HS-5 (cell line): ENCODE measurements at regions not wholly inside any gene's neighbourhood (a gene's known extent, or its start where the extent isn't known, plus 50 kb on each side); places are given as distances from the start of the nearest gene placed in this dataset.

Experiments
- DNase-seq: peaks from one replicate; pipeline ENCODE4 v3.0.0-alpha.2; 2012; ENCODE audit warnings: low read depth

DNA sequence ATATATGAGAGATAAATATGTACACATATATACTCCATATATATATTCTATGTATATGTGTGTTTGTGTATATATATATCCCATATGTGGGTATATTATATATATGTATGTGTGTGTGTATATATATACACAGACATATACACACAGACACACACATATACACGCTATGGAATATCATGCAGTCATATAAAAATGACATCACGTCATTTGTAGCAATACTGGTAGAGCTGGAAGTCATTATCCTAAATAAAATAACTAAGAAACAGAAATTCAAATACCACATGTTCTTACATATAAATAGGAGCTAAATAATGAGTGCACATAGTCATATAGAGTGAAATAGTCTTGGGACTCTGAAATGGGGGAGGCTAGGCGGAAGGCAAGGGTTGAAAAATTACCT lies 1000.2 kb downstream of the LRFN5 start:
- no peak for DNase-seq

DNA sequence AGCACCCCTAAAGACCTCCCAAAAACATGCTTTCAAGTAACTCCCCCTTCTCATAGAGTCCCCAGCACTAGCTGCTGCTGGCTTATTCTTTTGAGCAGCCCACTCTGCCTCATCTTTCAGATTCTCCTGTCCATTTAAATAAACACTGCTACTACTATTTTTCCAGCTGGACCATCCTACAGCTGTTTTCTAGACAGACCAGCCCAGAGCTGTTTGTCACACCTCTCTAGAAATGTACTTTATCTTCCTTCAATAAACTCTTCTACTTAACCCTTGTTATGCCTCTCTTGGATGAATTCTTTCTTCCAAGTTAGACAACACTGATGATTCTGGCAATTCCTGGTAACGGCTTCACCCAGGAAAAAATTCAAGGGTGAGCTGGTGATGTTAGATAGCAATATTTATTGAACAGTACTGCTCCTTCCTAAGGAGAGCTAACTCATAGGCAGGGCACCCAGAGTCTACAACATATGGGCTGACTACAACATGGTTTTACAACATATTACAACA lies 995.7 kb downstream of the LRFN5 start:
- DNase-seq, result no peak

DNA sequence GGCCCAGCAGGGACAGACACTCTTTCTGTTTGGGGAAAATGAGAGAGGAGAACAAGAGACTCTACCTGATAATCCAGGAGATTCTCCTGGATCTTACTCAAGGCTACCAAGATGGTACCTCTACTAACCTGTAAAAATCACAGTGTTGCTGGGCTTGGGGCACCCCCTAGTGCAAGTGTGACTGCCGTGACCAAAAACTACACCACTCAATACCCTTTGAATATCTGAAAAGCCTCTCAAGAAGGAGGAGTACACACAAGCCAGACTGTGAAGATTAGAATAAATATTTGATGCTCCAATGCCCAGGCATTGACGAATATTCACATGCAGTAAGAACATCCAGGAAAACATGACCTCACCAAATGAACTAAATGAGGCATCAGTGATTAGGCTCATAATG lies 965.4 kb downstream of the LRFN5 start:
- no peak for DNase-seq

DNA sequence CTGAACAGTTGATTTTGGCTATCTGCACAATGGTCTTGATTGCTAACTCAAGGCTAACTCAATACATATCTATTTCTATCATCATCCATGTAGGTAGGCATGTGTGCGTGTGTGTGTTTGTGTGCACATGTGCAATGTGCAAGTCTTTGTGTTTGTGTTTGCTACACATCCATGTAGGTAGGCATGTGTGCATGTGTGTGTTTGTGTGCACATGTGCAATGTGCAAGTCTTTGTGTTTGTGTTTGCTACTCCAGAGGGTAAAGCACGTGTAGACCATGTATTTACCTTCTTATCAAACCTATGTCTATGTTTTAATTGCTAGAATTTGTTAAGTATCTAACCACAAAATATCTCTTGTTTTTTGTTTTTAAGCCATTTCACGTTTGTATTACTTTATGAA lies 962.6 kb downstream of the LRFN5 start:
- DNase-seq, result no peak

DNA sequence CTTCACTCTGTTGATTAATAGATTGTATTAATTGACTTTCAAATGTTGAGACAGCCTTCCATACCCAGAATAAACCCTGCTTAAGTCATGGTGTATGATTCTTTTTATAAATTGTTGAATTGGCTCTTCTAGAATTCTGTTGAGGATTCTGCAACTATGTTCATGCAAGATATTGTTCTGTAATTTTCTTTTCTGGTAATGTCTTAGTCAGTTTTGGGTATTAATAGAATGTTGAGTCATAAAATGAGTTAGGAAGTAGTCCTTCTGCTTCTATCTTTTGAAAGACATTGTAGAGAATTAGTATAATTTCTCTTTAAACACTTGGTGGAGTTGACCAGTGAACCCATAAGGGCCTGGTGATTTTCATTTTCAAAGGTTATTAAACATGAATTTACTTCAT lies 958.9 kb downstream of the LRFN5 start:
- DNase-seq, result no peak

DNA sequence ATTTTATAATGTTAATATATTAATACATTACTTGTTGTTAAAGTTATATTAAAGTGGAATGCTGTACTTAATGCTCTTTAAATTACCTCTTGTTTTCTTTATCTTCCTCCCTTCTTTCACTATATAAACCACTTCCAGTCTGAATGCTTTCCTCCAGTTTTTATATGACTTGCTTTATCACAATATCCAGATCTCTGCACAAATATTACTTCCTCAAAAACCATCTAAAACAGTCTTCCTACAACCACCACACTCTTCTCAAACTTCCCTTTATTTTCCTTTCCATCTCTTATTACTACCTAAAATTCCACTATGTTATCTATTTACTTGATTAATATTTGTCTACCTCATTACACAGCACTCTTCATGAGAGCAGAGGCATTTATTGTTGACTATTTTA lies 956.6 kb downstream of the LRFN5 start:
- DNase-seq, result no peak

DNA sequence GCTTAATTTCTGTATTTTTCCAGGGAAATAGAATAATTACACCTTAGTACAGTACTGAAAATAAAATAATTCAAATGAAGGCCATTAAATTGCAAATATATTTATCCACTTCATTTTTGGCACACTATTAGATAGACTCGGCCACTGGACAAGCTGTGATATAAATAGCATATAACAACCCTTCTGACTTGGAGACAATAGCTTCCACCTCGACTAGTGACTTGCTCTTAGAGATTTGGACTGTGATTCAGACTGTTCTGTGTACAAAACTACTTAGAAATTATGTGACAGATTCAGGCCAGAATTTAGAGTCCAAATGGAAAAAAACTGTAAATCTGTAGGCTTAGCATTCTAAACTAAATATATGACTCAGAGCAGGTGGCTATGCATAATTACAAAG lies 949.9 kb downstream of the LRFN5 start:
- no peak for DNase-seq

DNA sequence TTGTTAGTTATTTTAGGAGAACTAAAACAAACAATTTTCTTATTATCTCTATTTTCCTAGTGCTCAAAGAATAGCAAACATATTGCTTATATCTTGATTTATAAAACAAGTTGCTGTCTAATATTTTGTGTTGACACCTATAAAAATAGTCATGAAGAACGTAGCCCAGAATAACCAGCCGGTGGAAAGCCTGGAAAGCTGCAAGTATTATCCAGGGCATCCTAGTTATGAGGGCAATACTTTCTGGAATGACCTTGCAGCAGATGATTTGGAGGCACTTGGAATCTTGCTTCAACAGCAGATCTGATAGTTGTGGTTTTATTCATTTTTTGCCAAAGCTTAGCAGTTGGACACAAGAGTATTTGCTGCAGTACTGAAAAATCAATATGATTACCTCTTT lies 948.7 kb downstream of the LRFN5 start:
- DNase-seq, result no peak

DNA sequence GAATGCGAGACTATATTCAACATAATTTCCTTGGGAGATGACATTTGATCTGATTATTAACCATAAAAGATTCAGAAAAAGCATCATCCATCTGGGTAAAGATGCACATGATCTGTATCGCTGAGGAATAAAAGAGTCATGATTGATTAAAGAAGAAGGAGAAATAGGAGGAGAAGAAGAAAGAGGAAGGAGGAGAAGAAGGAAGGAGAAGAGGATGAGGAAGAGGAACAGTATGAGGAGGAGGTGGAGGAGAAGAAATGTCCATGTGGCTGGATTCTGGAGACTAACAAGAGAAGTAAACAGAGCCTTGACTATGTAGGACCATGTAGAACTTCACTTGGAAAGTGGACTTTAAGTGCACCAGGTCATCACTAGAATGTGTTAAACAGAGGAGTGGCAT lies 947.4 kb downstream of the LRFN5 start:
- no peak for DNase-seq

DNA sequence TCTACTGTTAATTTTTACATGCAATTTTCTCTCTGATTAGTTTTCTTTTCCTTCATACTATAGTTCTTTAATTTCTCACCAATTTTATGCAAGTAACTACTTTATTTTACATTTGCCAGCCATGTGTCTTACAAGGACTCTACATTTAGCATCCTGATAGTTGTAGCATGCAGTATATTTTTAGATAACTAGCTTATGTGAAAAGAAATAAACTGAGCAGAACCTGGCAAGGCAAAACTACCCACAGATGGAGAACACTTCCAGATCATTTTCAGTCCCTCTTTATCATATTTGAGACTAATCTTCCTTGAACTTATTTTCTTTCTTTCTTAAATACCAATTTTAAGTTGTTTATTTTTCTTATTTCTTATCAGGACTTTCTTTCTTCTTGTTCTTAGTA lies 943.6 kb downstream of the LRFN5 start:
- DNase-seq, result no peak

DNA sequence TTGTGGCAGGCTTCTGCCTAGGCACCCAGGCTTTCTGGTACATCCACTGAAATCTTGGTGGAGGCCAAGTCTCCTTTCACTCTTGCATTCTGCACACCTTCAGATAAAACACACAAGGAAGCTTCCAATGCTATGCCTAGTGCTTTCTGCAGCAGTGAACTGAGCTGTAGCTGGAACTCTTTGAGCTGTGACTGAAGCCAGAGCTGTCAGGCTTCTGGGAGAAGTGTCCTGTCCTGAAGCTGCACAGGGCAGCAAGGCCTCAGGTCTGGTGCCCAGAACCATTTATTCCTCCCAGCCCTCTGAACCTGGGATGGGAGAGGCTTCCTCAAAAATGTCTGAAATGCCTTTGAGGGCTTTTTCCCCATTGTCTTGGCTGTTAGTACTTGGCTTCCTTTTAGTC lies 941.7 kb downstream of the LRFN5 start:
- DNase-seq, result no peak

DNA sequence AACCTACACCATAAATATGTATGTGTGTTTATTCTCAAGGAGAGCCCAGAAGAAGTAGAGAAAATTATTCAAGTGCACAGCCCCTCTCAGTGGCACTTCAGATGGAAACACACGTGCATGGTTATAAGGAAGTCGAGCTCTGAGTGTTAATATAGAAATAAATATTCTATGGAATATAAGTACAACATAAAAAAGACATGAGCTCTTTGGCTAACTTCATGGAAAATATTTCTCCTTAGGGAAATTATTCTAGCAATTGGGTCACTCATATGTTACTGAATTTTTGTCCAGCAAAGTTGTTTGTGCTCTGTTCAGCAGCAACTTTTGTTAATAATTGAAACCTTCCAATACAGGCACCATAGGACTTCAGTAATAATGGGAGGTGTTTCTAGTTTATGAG lies 939.0 kb downstream of the LRFN5 start:
- no peak for DNase-seq

DNA sequence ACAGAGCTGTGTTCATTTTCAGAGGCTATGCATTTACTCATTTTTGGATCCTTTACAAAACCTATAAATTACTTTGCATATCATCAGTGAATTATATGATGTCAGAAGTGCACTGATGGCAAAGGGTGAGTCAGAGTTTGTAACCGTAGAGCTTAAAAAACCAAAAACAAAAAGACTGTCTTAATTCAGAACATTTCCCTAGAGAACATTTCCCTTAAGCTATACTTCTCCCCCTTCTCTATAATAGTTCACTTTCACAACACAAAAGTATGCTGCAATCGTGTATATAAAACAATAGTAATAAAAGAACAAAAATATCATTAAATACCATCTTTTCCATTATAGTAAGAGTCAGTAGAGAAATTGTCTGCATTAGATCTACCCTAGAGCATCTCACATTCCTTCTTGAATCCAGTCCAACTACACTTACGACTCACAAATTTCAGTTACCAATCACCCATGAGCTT lies 934.9 kb downstream of the LRFN5 start:
- peak; percentile 69 for DNase-seq

DNA sequence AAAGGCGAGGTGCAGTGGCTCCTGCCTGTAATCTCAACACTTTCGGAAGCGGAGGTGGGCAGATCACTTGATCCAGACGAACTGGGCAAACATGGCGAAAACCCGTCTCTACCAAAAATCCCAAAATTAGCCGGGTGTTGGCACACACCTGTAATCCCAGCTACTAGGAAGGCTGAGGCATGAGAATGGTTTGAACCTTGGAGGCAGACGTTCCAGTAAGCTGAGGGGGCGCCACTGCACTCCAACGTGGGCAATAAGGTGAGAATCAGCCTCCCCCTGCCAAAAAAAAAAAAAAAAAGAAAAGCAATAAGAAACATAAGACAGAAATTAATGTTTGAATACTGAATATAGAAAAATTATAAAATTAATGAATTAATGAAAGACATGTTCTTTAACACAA lies 928.7 kb downstream of the LRFN5 start:
- no peak for DNase-seq

DNA sequence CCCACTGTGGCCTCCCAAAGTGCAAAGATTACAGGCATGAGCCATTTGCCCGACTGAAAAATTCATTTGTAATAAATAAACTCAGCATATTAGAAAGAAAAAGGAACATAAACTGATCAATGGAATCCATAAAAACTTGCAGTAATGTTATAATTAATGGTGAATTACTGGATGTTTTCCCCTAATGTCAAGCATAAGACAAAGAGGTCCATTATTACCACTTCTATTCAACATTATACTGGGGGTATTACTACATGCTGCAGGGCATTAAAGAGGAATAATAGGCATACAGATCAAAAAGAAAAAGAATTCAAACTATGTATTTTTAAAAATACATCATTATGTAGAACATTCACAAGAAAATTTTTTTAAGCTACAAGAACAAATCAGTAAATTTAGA lies 926.8 kb downstream of the LRFN5 start:
- no peak for DNase-seq

DNA sequence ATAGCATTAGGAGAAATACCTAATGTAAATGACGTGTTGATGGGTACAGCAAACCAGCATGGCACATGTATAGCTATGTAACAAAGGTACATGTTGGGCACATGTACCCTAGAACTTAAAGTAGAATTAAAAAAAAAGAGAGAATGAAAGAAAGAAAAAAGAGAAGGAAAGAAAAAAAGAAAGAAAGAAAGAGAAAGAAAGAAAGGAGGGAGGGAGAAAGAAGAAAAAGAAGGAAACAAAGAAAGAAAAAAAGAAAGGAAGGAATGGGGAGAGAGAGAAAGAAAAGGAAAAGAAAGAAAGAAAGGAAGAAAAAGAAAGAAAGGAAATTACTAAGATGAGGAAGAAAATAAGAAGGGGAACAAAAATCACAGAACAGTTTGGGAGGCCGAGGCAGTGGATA lies 925.5 kb downstream of the LRFN5 start:
- no peak for DNase-seq

DNA sequence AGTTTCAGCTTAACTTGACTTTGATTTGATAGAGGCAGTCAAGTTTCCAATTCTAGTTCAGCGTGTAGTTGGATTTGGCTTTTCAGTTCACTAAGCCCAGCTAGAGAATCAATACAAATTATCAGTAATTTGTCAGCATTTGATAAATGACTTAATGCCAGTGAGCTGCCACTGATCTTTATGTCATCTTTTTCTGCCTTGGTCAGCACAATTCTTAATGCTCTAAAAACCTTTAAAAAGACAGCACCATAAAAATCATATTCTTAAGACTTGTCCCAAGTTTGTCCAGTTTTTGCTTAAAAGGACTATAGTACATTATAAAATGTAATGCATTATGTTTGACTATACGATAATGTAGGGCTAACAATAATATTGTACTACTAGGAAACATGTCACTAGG lies 920.5 kb downstream of the LRFN5 start:
- no peak for DNase-seq

DNA sequence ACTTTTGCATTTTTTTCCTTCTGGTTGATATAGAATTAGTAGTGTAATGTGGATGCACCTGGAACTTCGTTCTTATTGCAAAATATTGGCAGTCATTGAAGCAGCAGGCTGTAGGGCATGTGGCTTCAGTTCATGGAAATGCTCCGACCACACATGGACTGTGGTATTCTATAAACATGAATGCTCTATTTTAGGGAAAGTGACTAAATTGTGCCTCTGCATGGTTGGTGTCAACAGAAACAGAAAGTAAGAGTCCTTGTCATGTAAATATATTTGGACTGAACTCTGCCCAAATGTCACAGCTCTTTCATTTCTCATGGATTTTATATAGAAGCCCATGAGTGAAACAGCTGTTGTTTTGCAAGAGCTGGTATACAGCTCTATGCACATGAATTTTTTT lies 917.0 kb downstream of the LRFN5 start:
- no peak for DNase-seq

DNA sequence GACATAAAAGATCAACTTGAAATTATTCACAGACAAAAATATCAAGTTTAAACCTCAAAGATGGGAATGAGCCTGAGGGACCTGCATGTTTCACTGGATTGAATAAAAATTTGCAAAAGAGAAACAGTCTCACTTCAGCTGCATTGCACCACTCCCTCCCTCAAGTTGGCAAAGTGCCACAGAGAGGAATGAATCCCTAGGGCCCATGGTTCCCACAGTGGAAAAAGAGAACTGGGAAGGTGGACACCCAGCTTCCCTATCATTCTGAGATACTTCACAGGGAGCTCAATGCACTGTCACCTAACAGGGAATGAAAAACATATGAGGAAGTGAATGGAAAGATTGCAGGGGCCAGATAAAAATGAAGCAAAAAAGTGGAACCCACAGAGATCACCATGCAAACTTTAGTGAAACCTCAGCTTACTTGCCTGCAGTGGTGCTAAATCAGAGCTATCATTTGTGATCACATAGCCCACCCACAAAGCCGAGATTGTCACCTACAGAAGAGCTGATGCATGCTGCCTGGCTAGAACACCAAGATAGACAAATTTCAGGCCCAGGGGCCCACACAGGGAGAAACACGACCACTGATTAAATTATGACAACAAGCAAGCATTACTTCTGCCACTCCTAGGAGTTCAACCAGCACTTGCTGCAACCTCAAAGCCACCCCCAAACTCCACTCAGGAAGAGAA lies 911.3 kb downstream of the LRFN5 start:
- no peak for DNase-seq

DNA sequence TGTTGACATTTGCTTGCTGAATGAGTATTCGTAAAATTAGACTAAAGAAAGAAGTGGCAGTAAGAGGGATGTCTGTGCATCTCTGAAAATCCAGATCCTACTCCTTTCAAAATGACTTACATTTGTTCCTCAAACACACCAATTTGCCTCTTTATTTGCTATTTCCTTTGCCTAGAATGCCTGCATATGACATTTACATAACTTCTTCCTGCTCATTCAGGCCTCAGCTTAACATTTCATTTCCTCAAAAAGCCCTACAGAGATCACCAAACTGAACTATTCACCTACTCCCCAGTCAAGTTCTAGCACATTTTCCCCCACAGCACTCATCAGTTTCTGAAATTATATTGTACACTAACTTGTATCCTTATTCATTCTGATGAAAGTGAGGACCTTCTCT lies 907.2 kb downstream of the LRFN5 start:
- DNase-seq, result no peak

DNA sequence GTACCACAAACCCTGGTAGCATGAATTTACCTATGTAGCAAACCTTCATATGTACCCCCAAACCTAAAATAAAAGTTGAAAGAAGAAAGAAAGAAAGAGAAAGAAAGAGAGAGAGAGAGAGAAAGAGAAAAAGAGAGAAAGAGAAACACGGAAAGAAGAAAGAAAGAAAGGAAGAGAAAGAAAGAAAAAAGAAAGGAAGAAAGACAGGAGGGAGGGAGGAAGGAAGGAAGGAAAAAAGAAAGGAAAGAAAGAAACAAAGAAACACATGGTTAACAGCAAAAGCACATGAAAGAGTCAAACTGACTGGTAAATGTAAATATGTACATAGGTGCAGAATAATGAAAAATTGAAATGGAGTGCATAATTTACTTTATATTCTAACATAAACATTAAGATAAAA lies 903.4 kb downstream of the LRFN5 start:
- no peak for DNase-seq

DNA sequence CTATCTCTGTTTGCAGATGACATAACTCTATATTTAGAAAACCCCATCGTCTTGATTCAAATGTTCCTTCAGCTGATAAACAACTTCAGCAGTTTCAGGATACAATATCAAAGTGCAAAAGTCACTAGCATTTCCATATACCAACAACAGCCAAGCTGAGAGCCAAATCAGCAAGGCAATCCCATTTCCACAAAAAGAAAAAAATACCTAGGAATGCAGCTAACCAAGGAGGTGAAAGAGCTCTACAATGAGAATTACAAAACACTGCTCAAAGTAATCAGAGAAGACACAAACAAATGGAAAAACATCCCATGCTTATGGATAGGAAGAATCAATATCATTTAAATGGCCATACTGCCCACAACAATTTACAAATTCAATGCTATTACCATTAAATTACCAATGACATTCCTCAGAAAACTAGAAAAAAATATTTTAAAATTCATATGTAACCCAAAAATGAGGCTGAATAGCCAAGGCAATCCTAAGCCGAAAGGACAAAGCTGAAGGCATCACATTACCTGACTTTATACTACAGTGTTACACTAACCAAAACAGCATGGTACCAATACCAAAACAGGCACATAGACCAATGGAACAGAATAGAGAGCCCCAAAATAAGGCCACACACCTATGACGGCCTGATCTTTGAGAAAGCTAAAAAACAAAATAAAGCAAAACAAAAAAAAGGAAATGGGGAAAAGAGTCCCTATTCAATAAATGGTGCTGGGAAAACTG lies 901.7 kb downstream of the LRFN5 start:
- no peak for DNase-seq

DNA sequence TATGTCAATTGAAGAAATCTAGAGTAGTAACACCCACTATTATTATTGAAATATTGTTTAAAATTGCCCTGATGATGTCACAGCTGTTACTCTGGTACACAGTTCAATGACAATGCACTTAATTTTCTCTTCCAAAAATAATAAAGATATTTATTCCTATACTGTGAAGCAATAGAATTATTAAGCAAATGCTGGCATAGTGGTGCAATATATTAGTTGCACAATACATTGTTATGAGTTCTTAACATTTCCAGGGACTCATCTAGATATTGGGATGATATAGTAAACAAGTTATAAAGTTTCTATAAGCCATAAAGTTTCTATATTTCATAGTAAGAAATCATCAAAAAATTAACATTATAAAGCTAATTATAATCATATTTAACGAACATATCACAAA lies 897.8 kb downstream of the LRFN5 start:
- DNase-seq, result no peak

DNA sequence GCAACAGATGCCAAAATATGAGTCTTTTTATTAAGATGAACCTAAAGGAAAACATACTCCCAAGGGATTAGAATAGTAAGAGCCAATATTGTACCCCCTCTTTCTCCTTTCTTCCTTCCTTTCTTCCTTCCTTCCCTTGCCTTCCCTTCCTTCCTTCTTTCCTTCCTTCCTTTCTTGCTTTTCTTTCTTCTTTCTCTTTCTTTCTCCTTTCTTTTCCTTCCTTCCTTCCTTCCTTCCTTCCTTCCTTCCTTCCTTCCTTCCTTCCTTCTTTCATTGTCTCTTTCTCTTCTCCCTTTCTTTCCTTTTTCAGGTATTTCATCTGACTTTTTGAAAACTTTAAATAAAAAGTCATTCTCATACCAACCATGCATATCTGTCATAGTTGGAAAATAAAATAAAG lies 892.5 kb downstream of the LRFN5 start:
- no peak for DNase-seq
